Right lobe of liver (tissue), 4 donors: ENCODE measurements at regions not wholly inside any gene's neighbourhood (a gene's known extent, or its start where the extent isn't known, plus 50 kb on each side); places are given as distances from the start of the nearest gene placed in this dataset.

Experiments
- POLR2A ChIP-seq: fragments of 450-650 bp; IDR thresholded peaks from one replicate; pipeline ENCODE4 v1.6.1; 2017; ENCODE audit warnings: antibody characterized with exemption, mild to moderate bottlenecking
- TF ChIP-seq, protein P1 (sequence below), 4 donors: fragments of 200-600 bp in 3 of 4; fragments of 450-650 bp in 1 of 4; IDR thresholded peaks; one replicate each; pipeline versions ENCODE4 v1.5.1 to v1.8.0; 2016 to 2022; ENCODE audit warnings: antibody characterized with exemption in 4 of 4, mild to moderate bottlenecking in 2 of 4
- donor health status: DM: no; HTN: no; CAD: no.
- donor health status: DM: no; HTN: no; CAD: no.
- donor health status: DM: no; HTN: yes; CAD: no.

DNA sequence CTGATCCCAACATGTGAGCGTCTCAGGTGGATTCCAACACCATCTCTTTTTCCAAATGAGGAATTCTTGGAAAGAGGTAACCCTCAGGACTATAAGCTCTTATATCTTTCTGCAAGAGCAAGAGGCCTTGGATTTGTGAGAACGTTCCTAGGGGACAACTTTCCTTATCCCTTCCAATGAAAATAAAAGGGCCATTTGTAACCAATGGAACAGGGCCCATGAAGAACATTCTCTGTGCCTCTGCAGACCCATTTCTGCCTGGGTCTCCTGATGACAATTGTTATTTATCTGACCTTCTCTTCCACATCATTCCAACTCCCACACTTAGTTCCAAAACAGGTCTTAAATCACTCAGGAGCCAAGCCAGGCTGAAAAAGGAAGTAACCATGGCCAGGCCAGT, 202.6 kb downstream of the ZNF462 start:
- TF ChIP-seq, protein P1, sequence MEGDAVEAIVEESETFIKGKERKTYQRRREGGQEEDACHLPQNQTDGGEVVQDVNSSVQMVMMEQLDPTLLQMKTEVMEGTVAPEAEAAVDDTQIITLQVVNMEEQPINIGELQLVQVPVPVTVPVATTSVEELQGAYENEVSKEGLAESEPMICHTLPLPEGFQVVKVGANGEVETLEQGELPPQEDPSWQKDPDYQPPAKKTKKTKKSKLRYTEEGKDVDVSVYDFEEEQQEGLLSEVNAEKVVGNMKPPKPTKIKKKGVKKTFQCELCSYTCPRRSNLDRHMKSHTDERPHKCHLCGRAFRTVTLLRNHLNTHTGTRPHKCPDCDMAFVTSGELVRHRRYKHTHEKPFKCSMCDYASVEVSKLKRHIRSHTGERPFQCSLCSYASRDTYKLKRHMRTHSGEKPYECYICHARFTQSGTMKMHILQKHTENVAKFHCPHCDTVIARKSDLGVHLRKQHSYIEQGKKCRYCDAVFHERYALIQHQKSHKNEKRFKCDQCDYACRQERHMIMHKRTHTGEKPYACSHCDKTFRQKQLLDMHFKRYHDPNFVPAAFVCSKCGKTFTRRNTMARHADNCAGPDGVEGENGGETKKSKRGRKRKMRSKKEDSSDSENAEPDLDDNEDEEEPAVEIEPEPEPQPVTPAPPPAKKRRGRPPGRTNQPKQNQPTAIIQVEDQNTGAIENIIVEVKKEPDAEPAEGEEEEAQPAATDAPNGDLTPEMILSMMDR (IDR thresholded peaks at IDR 0.05), result no peak
- no peak for TF ChIP-seq POLR2A
